ENCODE measurements at regions not wholly inside any gene's neighbourhood (a gene's known extent, or its start where the extent isn't known, plus 50 kb on each side); places are given as distances from the start of the nearest gene placed in this dataset.

DNA sequence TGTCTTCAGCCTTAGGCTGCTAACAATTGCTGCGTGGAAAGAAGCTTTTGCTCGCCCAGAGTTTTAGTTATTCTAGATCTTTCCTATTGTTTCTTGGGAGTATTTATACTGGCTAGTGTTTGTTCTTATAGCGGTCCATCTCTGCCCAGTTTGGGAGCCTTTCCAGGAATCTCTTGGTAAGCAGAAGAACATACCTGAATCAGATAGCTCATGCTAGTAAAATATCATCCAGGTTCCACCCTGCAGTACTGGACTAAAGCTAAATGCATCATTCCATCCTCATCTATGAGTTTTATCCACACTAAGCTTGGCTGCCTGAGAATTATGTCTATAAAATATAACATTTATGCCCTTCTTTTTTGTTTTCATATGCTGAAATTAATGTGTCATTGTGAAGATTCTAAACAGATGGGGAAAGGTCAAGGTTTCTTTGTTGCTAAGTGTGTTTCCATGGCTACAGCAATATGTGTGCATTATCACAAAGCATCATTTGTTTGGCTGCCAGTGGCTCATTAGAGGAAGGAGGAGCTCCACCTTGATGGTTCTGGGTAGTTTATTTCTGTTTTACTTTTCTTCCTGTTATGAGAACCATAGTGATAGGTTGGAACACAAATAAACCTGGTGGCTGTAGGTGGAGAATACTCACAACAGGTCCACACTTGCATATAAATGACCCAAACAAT, 182.8 kb downstream of the PIK3C3 start:
- no peak for DNase-seq (ENCODE audit: low read depth in 2 of 2)

DNA sequence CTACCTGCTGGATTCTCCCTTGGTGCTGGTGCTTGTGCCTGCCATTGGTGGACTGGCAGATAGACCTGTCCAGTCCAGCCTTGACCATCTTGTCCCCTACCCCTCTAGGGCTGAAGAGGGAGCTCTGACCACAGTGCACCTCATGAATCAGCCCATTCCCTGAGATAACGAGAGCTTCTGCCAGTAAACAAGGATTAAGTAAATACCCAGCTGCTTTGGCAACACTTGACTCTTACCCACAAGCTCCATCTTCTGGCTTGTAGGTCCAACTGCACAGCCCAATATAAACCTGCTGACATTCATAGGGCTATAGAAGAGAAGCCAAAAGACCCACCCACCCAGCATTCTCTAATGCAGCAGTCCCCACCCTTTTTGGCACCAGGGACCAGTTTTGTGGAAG, 186.4 kb downstream of the PIK3C3 start:
- DNase-seq (ENCODE audit: low read depth in 2 of 2) = no peak

DNA sequence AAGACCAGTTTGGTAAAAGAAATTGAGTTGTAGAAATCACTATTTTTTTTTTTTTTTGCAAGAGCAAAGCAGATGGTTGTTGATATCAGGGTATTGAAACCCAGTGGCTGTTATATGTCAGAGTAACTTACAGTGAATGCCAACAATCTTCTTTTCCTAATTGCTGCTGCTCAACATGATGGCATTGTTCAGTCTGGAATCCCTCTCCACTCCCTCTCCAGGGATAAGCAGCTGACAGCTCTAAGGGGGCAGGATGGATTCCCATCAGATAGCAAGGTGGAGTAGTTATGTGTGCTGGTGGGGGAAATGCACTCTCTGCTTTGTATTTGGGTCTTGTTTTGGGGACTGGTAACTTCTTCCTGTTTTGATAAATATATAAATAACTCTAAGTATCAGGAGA, 200.0 kb downstream of the PIK3C3 start:
- no peak for DNase-seq (ENCODE audit: low read depth in 2 of 2)

DNA sequence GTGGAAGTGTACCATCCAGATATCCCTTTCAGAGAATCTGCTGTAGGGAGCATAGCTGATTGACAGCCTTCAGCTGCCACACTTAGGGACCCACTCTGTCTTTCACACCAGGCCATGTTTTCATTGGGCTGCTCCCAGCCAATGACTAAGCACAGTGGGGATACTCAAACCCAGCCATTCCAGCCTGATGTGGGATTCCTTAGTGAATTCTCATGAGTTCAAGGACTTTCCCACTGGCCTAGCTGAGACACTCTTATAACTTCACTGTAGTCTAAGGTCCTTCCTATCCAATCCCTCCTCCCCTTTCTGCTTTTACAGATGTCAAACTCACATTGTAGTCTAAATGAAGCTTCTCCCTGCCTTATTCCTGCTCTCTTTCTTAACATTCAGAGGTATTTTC, 201.2 kb downstream of the PIK3C3 start:
- DNase-seq (ENCODE audit: low read depth in 2 of 2) = no peak

DNA sequence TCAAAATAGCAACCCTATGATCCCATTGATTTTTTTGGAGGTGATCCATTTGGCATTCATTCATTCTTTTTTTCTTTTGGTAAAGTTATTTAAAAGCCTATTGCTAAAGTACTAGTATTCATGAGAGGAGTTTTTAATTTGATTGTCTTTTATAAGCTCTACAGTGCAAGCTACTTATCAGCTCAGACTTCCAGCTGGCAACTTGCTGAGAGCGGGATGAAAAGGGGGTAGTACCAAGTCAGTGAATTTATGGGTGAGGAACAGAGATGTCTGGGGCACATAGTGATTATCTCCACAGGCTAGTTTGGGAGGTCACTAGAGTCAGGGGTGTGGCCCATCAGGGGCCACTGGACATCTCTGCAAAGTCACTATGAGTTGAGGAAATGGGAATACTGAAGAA, 202.4 kb downstream of the PIK3C3 start:
- no peak for DNase-seq (ENCODE audit: low read depth in 2 of 2)

DNA sequence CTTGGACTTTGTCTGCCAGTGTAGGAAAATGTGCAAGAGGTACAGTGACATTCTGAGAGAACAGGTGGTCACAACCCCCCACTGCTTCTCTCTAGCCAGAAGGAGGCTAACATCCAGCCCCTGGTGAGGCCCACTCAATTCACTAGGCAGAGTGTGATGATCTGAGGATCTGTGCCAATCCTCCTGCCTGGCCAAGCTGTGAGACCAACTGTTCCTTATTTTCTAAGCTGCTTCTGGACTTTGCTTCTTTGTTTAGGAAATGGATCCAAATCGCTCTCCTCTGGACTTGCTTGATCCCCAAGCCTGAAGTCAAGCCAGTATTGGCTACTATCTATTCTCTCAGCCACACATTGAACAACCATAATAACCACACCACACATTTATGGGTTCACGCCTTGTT, 202.8 kb downstream of the PIK3C3 start:
- DNase-seq (ENCODE audit: low read depth in 2 of 2) = no peak

DNA sequence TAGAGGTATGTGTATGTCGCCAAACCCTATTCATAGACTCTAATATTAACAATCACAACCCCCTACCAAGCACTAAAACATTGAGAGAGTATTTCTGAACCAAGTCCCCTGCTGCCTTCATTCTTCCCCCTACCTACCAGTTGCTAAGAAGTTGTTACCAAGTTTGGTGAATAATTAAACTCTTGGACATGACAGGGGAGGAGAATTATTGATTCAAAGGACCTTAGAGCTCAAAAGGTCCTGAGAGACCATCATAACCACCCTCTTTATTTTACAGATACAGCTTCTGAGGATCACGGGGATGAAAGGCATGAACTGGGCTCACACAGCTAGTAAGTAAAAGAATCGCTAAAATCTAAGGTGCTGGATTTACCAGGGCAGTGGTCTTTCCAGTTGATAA, 204.1 kb downstream of the PIK3C3 start:
- DNase-seq (ENCODE audit: low read depth in 2 of 2) = no peak

DNA sequence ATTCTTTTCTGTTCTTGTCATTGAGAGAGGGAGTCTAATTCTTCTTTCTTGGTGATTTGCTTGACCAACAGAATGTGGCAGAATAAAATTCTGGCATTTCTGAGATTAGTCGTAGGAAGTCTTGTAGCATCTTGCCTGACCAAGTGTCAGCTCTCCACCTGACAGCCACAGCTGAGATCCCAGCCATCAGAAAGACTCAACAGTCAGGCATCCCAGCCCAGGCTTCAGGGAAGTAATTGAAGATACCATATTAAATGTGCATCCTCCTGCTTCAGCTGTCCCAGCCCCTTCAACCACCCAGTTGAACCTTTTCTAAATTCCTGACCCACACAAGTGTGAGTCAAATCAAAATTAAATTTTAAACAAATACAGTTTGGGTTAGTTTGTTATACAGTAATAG, 208.3 kb downstream of the PIK3C3 start:
- DNase-seq (ENCODE audit: low read depth in 2 of 2) = no peak

DNA sequence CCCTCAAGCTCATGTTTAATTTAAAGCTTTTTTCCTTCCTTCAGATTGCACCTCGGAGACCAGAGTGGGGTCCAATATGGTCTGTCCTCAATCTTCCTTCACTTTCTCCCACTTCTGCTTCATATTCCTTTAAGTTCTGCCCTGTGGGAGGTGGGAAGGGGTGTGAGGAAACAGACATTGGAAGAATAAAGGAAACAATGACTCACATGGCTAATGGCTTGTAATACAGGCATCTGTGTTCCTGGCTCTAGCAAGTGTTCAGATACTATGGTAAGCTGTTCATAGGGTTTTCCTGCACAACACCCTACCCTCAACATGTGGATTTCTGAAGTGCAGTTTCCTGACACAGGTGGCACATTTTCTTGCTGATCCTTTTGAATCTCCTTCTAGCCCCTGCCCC, 209.5 kb downstream of the PIK3C3 start:
- DNase-seq (ENCODE audit: low read depth in 2 of 2) = no peak

DNA sequence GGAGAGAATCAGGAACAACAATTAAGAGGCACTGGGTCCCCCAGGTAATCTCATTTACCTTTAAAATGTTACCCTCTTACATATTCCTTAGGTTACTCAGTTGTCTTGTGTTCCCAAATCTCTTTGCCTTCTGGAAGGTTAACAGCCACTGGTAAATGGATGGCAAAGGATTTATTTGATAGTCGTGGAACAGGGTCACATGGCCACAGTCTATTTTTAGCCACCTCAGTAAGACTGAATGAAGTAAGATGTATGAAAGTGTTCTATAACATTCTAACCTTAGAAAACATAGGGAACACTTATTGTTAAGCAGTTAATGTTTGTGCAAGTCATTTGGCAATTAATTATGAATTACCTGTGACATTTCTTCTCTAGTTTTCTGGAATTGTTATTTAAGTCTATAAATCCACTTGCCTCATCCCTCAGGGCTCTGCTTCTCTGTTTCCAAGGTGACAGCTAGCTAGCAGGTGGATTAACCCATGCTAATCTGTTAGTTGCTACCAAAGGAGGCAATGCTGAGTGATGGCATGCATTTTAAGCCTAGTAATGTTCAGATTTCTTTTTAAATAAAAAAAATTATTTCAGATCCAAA, 211.0 kb downstream of the PIK3C3 start:
- no peak for DNase-seq (ENCODE audit: low read depth in 2 of 2)

DNA sequence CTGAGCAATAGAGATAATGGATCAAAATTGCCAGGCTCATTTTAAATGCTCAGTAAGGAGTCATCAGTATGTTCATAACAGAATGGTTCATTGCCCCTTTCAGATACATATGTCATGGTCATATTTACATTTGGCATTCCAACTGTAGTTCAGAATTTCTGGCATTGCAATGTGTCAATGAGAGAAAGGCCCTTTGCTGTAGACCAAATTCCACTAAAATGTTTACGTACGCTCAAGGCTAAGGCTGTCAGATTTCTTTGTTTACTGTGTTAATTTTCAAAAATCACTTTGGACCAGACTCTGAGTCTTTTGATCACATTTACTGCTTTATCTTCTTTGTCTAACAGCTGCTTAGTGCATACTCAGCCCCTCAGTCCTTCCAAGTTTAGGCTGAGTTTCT, 213.5 kb downstream of the PIK3C3 start:
- no peak for DNase-seq (ENCODE audit: low read depth in 2 of 2)

DNA sequence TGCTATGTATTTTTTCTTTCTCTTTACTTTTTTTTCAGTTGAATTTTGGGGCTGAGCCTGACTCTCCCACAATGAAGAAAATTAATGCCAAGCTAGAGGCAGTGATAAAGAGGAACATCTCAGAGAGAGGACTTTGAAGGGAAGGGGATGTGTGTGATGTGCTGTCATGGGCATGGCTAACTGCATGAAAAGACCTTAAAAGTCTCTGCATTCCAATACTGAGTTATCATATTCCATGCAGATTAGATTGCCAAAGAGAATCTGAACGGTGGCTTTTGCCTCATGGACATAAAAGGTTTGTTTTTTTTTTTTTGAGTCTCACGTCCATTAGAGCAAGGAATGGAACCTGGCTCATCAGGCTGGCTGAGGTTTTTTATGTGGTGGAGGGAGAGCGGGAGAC, 213.9 kb downstream of the PIK3C3 start:
- DNase-seq (ENCODE audit: low read depth in 2 of 2) = no peak

DNA sequence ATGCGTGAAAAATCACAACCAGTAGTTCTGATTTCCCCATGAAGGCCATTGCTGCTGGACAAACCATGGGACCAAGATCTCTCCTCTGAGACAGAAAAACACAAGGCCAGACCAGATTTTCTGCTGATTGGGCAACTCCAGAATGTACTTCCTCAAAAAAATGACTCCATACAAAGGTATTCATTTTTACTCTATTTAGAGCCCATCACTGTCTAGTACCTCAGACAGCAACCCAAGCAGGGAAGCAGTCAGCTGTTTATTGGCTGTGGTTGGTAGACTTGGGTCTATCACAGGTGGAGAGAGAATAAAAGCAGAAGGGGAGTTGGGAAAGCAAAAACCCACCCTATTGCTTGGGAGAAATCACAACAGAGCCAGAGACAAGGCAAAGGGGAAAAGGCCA, 219.9 kb downstream of the PIK3C3 start:
- no peak for DNase-seq (ENCODE audit: low read depth in 2 of 2)

DNA sequence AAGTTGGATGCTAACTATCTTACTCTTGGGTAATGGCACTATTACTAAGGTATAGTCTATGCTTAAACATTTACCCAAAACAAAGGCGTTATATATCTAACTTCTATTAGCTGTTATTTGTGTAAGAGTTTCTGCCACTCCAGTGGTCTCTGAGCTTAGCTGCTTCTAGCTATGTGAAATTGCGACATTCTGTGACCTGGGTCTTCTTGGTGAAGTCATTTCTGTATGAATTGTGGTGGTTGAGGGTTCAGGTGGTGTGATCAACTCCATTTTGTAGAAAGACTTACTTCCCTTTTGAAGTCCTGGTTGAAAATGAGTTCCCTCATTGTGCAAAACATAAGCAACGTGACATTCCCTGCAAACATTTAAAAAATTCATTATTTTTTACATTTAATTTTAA, 221.6 kb downstream of the PIK3C3 start:
- no peak for DNase-seq (ENCODE audit: low read depth in 2 of 2)

DNA sequence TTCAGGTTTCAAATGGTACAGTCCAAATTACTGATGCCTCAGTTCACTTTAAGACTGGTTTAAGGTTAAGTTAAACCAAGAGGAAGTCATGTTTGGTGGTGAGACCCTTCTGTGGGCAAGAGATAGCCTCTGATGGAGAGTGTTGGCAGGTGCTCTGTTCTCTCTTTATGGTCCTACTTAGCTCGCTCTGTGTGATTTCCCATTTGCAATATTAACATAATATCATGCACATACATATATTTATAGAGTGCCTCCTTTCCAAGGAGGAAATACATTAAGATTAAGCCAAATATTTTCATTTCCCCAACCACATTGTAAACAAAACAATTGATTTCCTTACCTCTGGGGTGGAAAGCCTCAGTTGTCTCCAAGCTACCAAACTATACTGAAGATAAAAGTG, 222.4 kb downstream of the PIK3C3 start:
- DNase-seq (ENCODE audit: low read depth in 2 of 2) = no peak

DNA sequence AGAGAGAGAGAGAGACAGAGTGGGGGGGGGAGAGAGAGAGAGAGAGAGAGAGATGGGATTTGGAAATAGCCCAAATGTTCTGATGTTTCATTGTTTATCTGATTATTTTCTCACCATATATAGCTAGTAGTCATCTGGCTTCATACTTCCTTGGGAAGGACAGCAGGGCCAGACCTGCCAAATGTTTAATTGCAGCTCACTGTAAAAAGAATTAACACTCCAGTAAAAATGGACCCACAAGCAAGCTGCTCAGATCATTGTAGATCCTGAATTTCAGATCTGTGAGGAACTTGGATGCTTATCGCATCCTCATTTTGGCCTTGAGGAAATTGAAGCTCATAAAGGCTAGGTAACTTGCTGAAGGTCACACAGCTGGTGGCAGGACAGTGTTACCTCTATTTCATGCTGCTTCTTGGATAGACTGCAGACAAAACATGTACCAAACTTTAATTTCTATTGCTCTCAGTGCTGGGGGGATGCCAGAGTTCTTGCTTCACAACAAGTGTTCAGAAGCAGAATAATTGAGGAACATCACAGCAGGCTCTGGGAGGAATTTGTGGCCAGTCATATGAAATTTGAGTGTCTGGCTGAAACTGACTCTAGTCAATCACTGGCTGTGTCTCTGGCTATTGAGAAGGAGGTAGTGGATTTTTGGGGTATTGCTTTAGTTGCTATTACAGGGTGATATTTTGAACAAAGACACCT, 223.5 kb downstream of the PIK3C3 start:
- no peak for DNase-seq (ENCODE audit: low read depth in 2 of 2)

DNA sequence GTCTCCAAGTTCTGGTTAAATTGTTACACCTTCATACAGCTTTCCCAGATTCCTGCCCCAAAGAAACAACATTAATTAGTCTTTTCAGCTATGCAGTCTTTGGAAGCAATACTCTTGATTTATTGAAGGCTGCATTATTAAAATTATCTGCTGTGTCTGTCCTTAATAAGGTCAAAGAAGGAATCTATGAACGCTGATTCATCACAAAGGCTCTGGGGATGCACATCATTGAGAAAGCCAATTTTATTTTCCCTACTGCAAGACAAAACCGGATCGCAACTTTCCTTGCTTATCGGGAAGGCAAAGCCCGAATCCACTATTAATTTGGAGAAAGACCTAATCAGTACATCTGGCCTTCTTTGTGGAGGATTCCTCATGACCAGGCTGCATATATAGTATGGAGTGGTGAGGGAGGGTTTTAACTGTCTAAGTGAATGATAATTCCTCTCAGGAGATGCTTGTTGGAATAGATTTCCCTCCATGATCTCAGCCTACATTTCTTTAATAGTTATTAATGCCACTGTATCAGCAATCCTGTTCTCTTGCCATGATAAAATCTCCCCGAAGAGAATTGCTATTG, 224.6 kb downstream of the PIK3C3 start:
- DNase-seq (ENCODE audit: low read depth in 2 of 2) = no peak

DNA sequence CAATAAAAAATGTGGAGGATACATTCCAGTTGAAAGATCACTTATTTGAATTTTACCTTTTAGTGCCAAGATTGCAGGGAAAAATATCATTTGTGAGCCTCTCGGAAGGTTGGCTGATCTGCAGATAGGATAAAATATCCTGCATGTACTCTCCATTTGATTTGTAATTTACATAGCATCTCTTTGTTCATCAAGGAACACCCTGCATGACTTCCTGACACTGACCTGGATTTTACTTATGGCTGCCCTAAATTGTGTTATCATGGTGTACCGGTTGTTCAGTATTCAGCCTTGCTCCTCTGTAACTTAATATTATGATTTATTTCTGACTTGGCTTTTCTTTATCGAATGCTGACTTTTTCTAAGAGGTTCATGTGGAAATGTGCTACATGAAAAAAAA, 226.4 kb downstream of the PIK3C3 start:
- DNase-seq (ENCODE audit: low read depth in 2 of 2) = no peak

DNA sequence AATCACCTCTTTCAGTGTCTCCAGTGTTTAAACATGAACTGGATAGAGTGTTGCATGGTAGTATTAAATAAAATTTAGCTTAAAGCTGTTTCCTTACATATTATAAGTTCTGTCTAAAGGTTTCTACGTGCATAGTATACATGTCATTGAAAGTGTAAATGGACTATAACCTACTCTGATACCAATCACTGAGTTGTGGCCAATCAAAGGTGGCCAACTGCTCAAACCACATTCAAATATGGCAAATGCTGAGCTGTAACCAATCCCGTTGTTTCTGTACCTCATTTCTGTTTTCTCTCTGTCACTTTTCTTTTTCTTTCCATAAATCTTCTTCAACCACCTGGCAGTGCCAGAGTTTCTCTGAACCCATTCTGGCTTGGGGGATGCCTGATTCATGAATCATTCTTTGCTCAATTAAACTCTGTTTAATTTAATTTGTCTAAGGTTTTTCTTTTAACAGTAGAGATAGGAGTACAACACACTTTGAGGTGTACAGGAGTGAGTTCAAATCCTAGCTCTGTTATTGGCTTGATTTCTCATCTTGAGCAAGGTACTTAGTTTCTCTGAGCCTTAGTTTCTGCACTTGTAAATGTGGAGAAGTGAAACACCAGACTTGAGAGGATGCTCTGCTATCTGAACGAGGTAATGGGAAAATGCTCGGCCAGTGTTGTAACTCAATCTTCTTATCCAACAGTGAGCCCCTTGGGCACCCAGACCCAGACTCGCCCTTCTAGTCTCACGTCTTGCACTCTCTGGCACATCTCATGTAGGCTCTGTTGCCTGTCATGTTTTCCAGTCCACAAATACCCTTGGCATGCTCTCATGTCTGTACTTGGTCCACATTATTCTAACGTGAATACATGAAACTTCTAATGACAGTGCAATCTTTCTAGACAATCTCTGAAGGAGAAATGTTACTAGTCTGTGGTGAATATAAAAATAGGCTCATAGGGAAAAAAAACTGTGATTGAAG, 228.0 kb downstream of the PIK3C3 start:
- no peak for DNase-seq (ENCODE audit: low read depth in 2 of 2)

DNA sequence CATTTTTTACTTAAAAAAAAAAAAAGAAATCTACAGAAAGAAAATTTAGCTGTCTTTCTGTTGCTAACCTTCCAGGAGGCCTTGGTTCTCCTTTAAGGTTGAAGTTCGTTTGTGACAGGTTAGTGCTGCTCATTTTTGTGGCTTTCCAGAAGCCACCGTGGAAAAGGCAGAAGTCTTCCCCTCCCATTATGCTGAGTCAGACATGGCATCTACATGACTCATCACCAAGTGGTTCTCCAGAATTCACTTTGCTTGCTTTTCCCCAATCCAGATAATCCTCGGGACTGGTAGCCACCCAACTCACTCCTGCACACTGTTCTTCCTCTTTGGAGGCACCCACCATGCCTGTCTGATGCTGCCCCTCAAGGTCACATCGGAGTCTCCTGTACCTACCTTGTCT, 228.7 kb downstream of the PIK3C3 start:
- DNase-seq (ENCODE audit: low read depth in 2 of 2) = no peak

DNA sequence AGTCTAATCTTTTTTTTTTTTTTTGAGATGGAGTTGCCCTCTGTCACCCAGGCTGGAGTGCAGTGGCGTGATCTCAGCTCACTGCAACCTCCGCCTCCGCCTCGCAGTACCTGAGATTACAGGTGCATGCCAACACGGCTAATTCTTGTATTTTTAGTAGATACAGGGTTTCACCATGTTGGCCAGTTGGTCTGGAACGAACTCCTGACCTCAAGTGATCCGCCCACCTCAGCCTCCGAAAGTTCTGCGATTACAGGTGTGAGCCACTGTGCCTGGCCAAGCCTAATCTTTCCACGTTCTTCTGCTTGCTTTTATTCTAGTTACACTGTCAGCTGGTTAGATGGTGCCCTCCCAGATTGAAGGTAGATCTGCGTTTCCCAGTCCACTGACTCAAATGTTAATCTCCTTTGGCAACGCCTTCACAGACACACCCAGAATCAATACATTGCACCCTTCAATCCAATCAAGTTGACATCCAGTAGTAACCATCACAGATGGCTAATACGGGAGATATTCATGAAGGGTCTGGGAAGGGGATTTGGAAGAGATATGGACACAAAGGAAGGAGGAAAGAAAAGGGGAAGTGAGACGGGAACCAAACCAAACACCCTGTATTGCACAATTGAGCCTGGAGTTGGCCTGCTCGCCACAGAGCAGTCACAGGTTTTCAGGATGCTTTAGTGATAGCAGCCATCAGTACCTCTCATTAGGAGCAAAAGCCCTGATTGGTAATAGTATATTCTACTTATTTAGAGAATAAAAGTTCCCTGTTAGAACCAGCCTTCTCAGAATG, 229.8 kb downstream of the PIK3C3 start:
- DNase-seq (ENCODE audit: low read depth in 2 of 2) = no peak

Data from stimulated activated CD4-positive, alpha-beta T cell treated with anti-CD3 and anti-CD28 coated beads, Interleukin-4, amount 100 ng/mL, for 48 hours (primary cell).